ENCODE measurements at regions not wholly inside any gene's neighbourhood (a gene's known extent, or its start where the extent isn't known, plus 50 kb on each side); places are given as distances from the start of the nearest gene placed in this dataset.

- ChIA-PET CTCF (interaction anchor here (0.6 to 1.0 kb wide), 2 partner anchors 8 to 148 kb away, joined by 4 to 9 read pairs; no protein-coding TSS in a partner anchor), POLR2A (no interaction called here)
- no peaks in the 10 kb centered on the region for H3K27me3 ChIP-seq (ENCODE audit: control insufficient read depth, insufficient read depth, low read length)
- no peak for TF ChIP-seq CTCF (IDR thresholded peaks at IDR 0.05; ENCODE audit: low read depth, low read length)
- no peak for DNase-seq (ENCODE audit: low read depth, low spot score)
- no peak overlapping the region for H3K27ac ChIP-seq (ENCODE audit: low read depth, low read length)
- H3K9me3 ChIP-seq (ENCODE audit: control insufficient read depth, insufficient read depth, low read length), result no peaks in the 10 kb centered on the region
- H3K4me3 ChIP-seq (ENCODE audit: low read depth, low read length), result no peak overlapping the region
Measured at GRCh38 chr6:21828704-21829103, 235.2 kb downstream of the SOX4 start.

DNA sequence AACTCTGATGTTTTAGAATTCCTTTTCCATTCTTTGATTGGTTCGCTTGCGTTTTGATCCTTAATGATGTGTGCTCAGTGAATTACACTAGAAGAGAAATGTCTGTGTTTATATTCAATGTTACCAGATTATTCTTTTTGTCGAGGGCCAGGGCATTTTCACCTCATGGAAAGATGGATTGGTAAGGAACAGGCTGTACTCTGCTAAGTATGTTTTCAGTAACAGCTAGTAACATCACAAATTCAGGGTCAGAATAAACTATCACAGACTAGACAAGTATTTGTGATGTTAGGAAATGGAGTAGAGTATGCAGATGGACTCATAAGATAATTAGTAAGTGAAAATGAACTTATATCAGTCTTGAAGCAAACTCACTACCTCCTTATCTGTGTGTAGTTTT, 235.6 kb downstream of the SOX4 start:
- POLR2A ChIA-PET, result no interaction called here
- H3K27ac ChIP-seq (ENCODE audit: low read depth, low read length), result no peak overlapping the region
- H3K4me3 ChIP-seq (ENCODE audit: low read depth, low read length), result no peak overlapping the region
- TF ChIP-seq CTCF (IDR thresholded peaks at IDR 0.05; ENCODE audit: low read depth, low read length), result no peak
- no peaks in the 10 kb centered on the region for H3K9me3 ChIP-seq (ENCODE audit: control insufficient read depth, insufficient read depth, low read length)
- no peak for DNase-seq (ENCODE audit: low read depth, low spot score)
- CTCF ChIA-PET, result interaction anchor here (0.6 to 1.0 kb wide), 2 partner anchors 9 to 148 kb away, joined by 4 to 9 read pairs; no protein-coding TSS in a partner anchor
- no peaks in the 10 kb centered on the region for H3K27me3 ChIP-seq (ENCODE audit: control insufficient read depth, insufficient read depth, low read length)

- Histone ChIP-seq H3K4me3 (ENCODE audit: low read depth, low read length) (no peak overlapping the region), H3K27ac (ENCODE audit: low read depth, low read length) (no peak overlapping the region), H3K27me3 (ENCODE audit: control insufficient read depth, insufficient read depth, low read length) (no peaks in the 10 kb centered on the region), H3K9me3 (ENCODE audit: control insufficient read depth, insufficient read depth, low read length) (no peaks in the 10 kb centered on the region)
- TF ChIP-seq CTCF (IDR thresholded peaks at IDR 0.05; ENCODE audit: low read depth, low read length), result no peak
- CTCF ChIA-PET, result no interaction called here
- POLR2A ChIA-PET, result no interaction called here
- DNase-seq (ENCODE audit: low read depth, low spot score), result no peak
Measured at GRCh38 chr6:21831521-21832291, 238.2 kb downstream of the SOX4 start.

DNA sequence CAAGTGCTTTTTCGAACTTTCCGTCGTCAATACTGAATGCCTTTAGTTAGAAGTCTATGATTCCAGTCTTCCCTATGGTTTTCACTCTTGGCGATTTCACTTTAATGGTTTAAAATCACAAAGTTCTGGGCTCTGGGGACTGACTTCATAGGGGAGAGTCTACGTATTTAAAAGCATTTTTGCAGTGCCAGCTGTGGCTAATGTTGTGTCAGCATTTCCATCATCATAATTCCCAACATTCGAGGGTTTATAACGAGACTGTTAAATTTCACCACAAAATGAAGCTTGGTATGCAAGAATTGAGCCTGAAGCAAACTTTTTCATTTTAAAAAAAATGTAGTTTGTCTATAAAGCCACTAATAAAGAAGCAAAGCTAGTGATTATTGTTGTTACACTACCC, 242.7 kb downstream of the SOX4 start:
- ChIA-PET POLR2A (no interaction called here), CTCF (no interaction called here)
- no peak for TF ChIP-seq CTCF (IDR thresholded peaks at IDR 0.05; ENCODE audit: low read depth, low read length)
- Histone ChIP-seq H3K27me3 (ENCODE audit: control insufficient read depth, insufficient read depth, low read length) (no peaks in the 10 kb centered on the region), H3K27ac (ENCODE audit: low read depth, low read length) (no peak overlapping the region), H3K4me3 (ENCODE audit: low read depth, low read length) (no peak overlapping the region), H3K9me3 (ENCODE audit: control insufficient read depth, insufficient read depth, low read length) (no peaks in the 10 kb centered on the region)
- DNase-seq (ENCODE audit: low read depth, low spot score), result no peak

- H3K9me3 ChIP-seq (ENCODE audit: control insufficient read depth, insufficient read depth, low read length), result no peaks in the 10 kb centered on the region
- POLR2A ChIA-PET, result no interaction called here
- no peaks in the 10 kb centered on the region for H3K27me3 ChIP-seq (ENCODE audit: control insufficient read depth, insufficient read depth, low read length)
- CTCF ChIA-PET, result no interaction called here
- H3K4me3 ChIP-seq (ENCODE audit: low read depth, low read length), result no peak overlapping the region
- DNase-seq (ENCODE audit: low read depth, low spot score), result no peak
- no peak for TF ChIP-seq CTCF (IDR thresholded peaks at IDR 0.05; ENCODE audit: low read depth, low read length)
- no peak overlapping the region for H3K27ac ChIP-seq (ENCODE audit: low read depth, low read length)
Measured at GRCh38 chr6:21836772-21837425, 243.3 kb downstream of the SOX4 start.

Measured in AG04450 (cell line).